Common myeloid progenitor, CD34-positive (primary cell): ENCODE measurements at regions not wholly inside any gene's neighbourhood (a gene's known extent, or its start where the extent isn't known, plus 50 kb on each side); places are given as distances from the start of the nearest gene placed in this dataset.

Source experiments
- CTCF ChIA-PET: fragments of 350-600 bp; sonication (Branson Sonifier 250); formaldehyde crosslinking; loops from one replicate; lab custom pipeline; 2021; ENCODE audit warnings: antibody characterized with exemption; lab: Charles Lee
- POLR2A ChIA-PET: fragments of 350-600 bp; sonication (Branson Sonifier 250); formaldehyde crosslinking; loops from one replicate; lab custom pipeline; 2021; ENCODE audit warnings: antibody characterized with exemption; lab: Charles Lee
- DNase-seq, 3 donors: peaks; one replicate each; pipeline versions ENCODE4 v3.0.0 to v3.0.0-alpha.2; 2013
- H3K27ac ChIP-seq, 2 experiments: 1 replicate in 1 of 2; 2 replicates in 1 of 2; pipeline ENCODE4 v1.7.0; 2013; ENCODE audit warnings: inconsistent platforms in 2 of 2, low read length in 2 of 2, mild to moderate bottlenecking in 2 of 2, low read depth in 1 of 2, moderate library complexity in 1 of 2; ENCODE audit not compliant: severe bottlenecking in 2 of 2, insufficient read depth in 1 of 2, poor library complexity in 1 of 2
- H3K27me3 ChIP-seq, 5 experiments: replicated peaks in 2 of 5; 1 replicate in 3 of 5; 2 replicates in 2 of 5; pipeline versions ENCODE4 v1.6.1 to v1.7.0; 2013; ENCODE audit warnings: low read length in 4 of 5, mild to moderate bottlenecking in 2 of 5, moderate library complexity in 2 of 5, inconsistent platforms in 1 of 5; ENCODE audit not compliant: insufficient read depth in 5 of 5, control insufficient read depth in 4 of 5
- H3K36me3 ChIP-seq, 4 experiments: 1 replicate in 2 of 4; 2 replicates in 2 of 4; pipeline versions ENCODE4 v1.6.1 to v1.7.0; 2013; ENCODE audit warnings: low read length in 3 of 4, control low read depth in 1 of 4, mild to moderate bottlenecking in 1 of 4; ENCODE audit not compliant: control insufficient read depth in 4 of 4, insufficient read depth in 4 of 4
- H3K4me1 ChIP-seq, 4 experiments: 1 replicate in 3 of 4; 2 replicates in 1 of 4; pipeline versions ENCODE4 v1.6.1 to v1.7.1; 2013; ENCODE audit warnings: low read length in 3 of 4, mild to moderate bottlenecking in 3 of 4, control low read depth in 1 of 4, inconsistent platforms in 1 of 4, moderate library complexity in 1 of 4; ENCODE audit not compliant: control insufficient read depth in 4 of 4, insufficient read depth in 4 of 4; ENCODE audit errors: control extremely low read depth in 1 of 4
- H3K4me3 ChIP-seq, 7 experiments: 1 replicate in 4 of 7; 2 replicates in 3 of 7; pipeline versions ENCODE4 v1.5.1 to v1.7.0; 2013; ENCODE audit warnings: mild to moderate bottlenecking in 7 of 7, low read length in 6 of 7, moderate library complexity in 6 of 7, inconsistent platforms in 2 of 7, low read depth in 2 of 7, control low read depth in 1 of 7; ENCODE audit not compliant: insufficient read depth in 4 of 7, control insufficient read depth in 1 of 7; ENCODE audit errors: extremely low read depth in 1 of 7
- H3K9me3 ChIP-seq, 5 experiments: 1 replicate in 4 of 5; 2 replicates in 1 of 5; pipeline versions ENCODE4 v1.6.1 to v1.7.1; 2013; ENCODE audit warnings: low read length in 4 of 5, mild to moderate bottlenecking in 2 of 5, inconsistent platforms in 1 of 5, low read depth in 1 of 5, moderate library complexity in 1 of 5; ENCODE audit not compliant: control insufficient read depth in 4 of 5, insufficient read depth in 2 of 5; ENCODE audit errors: control extremely low read depth in 1 of 5
- WGBS: methylation state at CpG from one replicate; pipeline ENCODE4 v1.1.5; 2013; ENCODE audit not compliant: insufficient coverage; 5-methylcytosine and 5-hydroxymethylcytosine counted together

GRCh38 chr13:68636784-68637183, 1406.6 kb upstream of the PCDH9 start:
- Histone ChIP-seq H3K27me3 (no peaks in the 10 kb centered on the region), H3K36me3 (no peaks in the 10 kb centered on the region), H3K27ac (no peak overlapping the region), H3K4me1 (no peaks in the 10 kb centered on the region), H3K9me3 (no peaks in the 10 kb centered on the region), H3K4me3 (no peak overlapping the region)
- ChIA-PET POLR2A (no interaction called here), CTCF (no interaction called here)
- no peak for DNase-seq
- WGBS = no CpG with 5 or more reads among the region's 1 CpG

DNA sequence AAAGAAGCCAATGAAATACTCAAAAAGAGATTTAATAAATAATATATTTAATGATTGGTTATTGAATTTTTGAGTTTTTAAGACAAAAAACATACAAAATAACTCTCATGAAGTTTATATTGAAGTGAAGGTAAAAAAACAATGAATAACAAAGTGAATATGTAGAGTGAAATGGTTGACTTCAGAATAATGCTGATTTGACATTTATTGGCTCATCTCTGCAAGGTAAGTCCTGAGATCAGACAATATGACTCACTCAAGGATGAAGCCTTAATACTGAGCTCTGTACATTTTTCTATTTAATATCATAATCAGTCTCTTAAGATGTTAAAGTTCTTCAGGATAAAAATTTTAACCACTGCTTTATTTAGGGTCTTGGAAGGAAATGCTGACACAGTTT, 1398.9 kb upstream of the PCDH9 start:
- no peak overlapping the region for H3K27ac ChIP-seq
- ChIA-PET CTCF (no interaction called here), POLR2A (no interaction called here)
- H3K9me3 ChIP-seq = no peaks in the 10 kb centered on the region
- no peak overlapping the region for H3K4me3 ChIP-seq
- no peak for DNase-seq
- H3K27me3 ChIP-seq = no peaks in the 10 kb centered on the region
- no peaks in the 10 kb centered on the region for H3K36me3 ChIP-seq
- no peaks in the 10 kb centered on the region for H3K4me1 ChIP-seq

DNA sequence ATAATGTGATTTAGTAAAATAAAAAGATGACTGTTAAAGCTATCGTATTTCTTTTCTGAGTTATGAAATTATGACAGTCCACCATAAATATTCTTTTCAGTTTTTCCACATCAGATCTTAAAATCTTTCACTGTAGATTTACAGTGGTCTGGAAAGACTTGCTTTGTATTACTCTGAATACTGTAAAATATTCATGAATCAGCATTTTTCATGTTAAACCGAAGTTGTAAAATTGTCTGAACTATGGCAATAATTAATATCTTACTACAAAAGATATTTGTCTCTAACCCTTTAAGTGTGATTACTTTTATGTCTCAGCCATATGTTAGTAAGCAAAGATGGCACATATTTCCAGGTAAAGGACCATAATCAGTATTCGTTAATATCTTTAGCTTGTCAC, 1397.2 kb upstream of the PCDH9 start:
- H3K27me3 ChIP-seq = no peaks in the 10 kb centered on the region
- no peaks in the 10 kb centered on the region for H3K4me1 ChIP-seq
- no peak overlapping the region for H3K4me3 ChIP-seq
- ChIA-PET POLR2A (no interaction called here), CTCF (no interaction called here)
- DNase-seq = no peak
- no peaks in the 10 kb centered on the region for H3K9me3 ChIP-seq
- no CpG with 5 or more reads among the region's 3 CpGs for WGBS
- no peak overlapping the region for H3K27ac ChIP-seq
- H3K36me3 ChIP-seq = no peaks in the 10 kb centered on the region

- Histone ChIP-seq H3K27me3 (no peaks in the 10 kb centered on the region), H3K4me1 (no peaks in the 10 kb centered on the region), H3K36me3 (no peaks in the 10 kb centered on the region), H3K9me3 (peaks cover 0 to 6% (median 0%) of the 10 kb centered on the region in 5 experiments), H3K4me3 (no peak overlapping the region), H3K27ac (no peak overlapping the region)
- 92% methylated on average over 9 of the region's 10 CpGs for WGBS
- no peak for DNase-seq
- CTCF ChIA-PET = no interaction called here
- POLR2A ChIA-PET = no interaction called here
Measured at GRCh38 chr13:68616600-68617222, 1386.6 kb upstream of the PCDH9 start.

DNA sequence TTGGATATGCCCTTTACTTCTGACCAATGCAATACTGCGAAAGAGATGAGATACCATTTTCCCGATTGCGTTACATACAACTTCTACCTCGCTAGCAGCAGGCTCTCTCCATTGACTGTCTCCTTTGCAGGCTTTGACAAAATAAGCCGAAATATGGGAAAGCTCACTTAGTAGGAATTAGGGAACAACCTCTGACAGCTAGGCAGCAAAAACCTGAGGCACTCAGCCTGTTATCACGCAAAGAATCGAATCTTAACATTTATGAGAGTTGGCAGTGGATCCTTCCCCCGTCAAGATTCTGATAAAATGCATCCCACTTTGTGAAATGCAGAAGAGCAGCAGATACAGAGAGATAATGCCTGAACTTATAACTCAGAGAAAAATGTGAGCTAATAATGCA, 1379.5 kb upstream of the PCDH9 start:
- H3K9me3 ChIP-seq = no peaks in the 10 kb centered on the region
- H3K27ac ChIP-seq = no peak overlapping the region
- POLR2A ChIA-PET = no interaction called here
- WGBS = 94% methylated on average over 7 of the region's 8 CpGs
- H3K27me3 ChIP-seq = no peaks in the 10 kb centered on the region
- H3K4me3 ChIP-seq = no peak overlapping the region
- H3K36me3 ChIP-seq = no peaks in the 10 kb centered on the region
- CTCF ChIA-PET = no interaction called here
- H3K4me1 ChIP-seq = no peaks in the 10 kb centered on the region
- DNase-seq = no peak

- POLR2A ChIA-PET = no interaction called here
- CTCF ChIA-PET = no interaction called here
Measured at GRCh38 chr13:68608147-68608546, 1378.0 kb upstream of the PCDH9 start.

DNA sequence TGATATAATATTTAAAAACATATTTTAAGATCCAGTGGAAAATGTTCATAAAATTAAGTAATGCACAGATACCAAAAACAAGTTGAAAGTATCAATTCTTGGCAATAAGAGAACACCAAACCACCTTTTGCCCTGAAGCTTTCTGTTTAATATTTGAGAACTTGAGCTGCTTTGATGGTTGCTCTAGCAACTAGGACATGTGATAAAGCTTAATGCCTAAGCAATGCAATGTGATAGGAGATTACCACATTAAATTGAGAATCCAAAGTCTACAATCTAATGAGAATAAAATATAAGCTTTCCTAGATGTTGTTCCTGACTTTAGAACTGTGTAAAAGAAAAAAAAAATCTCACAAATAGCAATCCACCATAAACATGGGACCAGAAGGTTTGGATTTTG, 1367.5 kb upstream of the PCDH9 start:
- DNase-seq = no peak
- H3K27me3 ChIP-seq = no peaks in the 10 kb centered on the region
- ChIA-PET CTCF (no interaction called here), POLR2A (no interaction called here)
- no peaks in the 10 kb centered on the region for H3K9me3 ChIP-seq
- H3K36me3 ChIP-seq = no peaks in the 10 kb centered on the region
- no peaks in the 10 kb centered on the region for H3K4me1 ChIP-seq
- H3K27ac ChIP-seq = no peak overlapping the region
- H3K4me3 ChIP-seq = no peak overlapping the region

More at GRCh38 chr13:68608147-68608546, 1378.0 kb upstream of the PCDH9 start:
- H3K9me3 ChIP-seq = no peaks in the 10 kb centered on the region
- H3K27ac ChIP-seq = no peak overlapping the region
- H3K36me3 ChIP-seq = no peaks in the 10 kb centered on the region
- H3K27me3 ChIP-seq = no peaks in the 10 kb centered on the region
- DNase-seq = no peak
- no peak overlapping the region for H3K4me3 ChIP-seq
- no peaks in the 10 kb centered on the region for H3K4me1 ChIP-seq
